C4-2B (cell line): ENCODE measurements at regions not wholly inside any gene's neighbourhood (a gene's known extent, or its start where the extent isn't known, plus 50 kb on each side); places are given as distances from the start of the nearest gene placed in this dataset.

Experiments used
- ZFX ChIP-seq: fragments of 450-650 bp; IDR thresholded peaks from 2 replicates; pipeline ENCODE4 v1.6.1; 2017
- TF ChIP-seq, protein P1 (sequence below): fragments of 450-650 bp; conservative IDR thresholded peaks from 2 replicates; pipeline ENCODE4 v1.5.1; 2017; ENCODE audit warnings: mild to moderate bottlenecking

DNA sequence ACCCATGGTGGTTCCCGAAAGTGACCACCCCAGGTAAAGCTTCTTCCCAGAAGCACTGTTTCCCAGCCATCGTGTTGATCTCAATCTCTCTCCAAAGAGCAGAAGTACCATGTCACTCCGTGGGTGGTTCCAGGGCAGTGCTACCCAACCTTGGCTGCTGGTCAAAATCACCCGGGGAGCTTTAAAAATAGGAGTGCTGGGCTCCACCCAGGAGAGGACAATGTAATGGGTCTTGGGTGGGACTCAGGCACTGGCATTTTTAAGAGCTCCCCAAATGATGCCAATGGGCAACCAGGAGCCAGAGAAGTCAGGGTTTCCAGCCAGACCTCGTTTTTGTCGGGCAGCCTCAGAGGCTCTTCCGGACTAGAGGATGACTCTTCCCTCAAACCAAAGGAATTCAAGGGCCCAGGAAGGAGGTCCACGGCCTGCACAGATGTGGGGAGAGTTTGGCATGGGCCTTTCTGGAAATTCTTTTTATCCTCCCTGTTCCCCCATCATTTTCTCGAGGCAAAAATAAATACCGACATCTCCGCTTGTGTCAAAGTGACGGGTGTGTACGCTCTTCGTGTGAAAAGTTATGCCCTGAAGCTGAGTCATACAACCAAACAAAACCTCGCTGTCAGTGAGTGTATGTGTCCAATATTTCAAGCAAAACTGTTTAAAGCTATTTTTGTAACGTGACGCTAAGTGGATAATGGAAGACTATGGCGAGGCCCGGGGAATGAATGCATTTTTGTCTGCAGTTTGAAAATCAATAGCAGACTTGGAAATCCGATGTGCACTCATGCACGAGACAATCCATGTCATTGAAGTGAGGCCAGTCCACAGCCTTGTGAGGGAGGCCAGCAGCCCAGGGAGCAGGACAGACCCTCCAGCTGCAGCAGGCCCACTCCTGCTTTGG, 364.1 kb downstream of the FOXL1 start:
- TF ChIP-seq, protein P1, sequence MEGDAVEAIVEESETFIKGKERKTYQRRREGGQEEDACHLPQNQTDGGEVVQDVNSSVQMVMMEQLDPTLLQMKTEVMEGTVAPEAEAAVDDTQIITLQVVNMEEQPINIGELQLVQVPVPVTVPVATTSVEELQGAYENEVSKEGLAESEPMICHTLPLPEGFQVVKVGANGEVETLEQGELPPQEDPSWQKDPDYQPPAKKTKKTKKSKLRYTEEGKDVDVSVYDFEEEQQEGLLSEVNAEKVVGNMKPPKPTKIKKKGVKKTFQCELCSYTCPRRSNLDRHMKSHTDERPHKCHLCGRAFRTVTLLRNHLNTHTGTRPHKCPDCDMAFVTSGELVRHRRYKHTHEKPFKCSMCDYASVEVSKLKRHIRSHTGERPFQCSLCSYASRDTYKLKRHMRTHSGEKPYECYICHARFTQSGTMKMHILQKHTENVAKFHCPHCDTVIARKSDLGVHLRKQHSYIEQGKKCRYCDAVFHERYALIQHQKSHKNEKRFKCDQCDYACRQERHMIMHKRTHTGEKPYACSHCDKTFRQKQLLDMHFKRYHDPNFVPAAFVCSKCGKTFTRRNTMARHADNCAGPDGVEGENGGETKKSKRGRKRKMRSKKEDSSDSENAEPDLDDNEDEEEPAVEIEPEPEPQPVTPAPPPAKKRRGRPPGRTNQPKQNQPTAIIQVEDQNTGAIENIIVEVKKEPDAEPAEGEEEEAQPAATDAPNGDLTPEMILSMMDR = no peak
- TF ChIP-seq ZFX = no peak
